Adrenal gland (tissue), 9 donors: ENCODE measurements at regions not wholly inside any gene's neighbourhood (a gene's known extent, or its start where the extent isn't known, plus 50 kb on each side); places are given as distances from the start of the nearest gene placed in this dataset.

ENCODE experiments used
- DNase-seq, 7 donors: peaks; one replicate each; pipeline ENCODE4 v3.0.0-alpha.2; 2019 to 2020
- H3K27ac ChIP-seq, 5 donors: fragments of 200-600 bp; sonication (generic) in 4 of 5; 1 replicate in 3 of 5; 2 replicates in 2 of 5; pipeline versions ENCODE4 v1.5.1 to v1.8.0; 2016 to 2020; ENCODE audit warnings: mild to moderate bottlenecking in 1 of 5
- H3K27me3 ChIP-seq: fragments of 200-600 bp; 2 replicates; pipeline ENCODE4 v1.8.0; 2021
- H3K36me3 ChIP-seq, 2 donors: fragments of 200-600 bp; replicated peaks in 1 of 2; 1 replicate in 1 of 2; 2 replicates in 1 of 2; pipeline versions ENCODE4 v1.5.1 to v1.8.0; 2018 to 2022
- H3K4me1 ChIP-seq, 2 donors: fragments of 200-600 bp; replicated peaks in 1 of 2; 1 replicate in 1 of 2; 2 replicates in 1 of 2; pipeline versions ENCODE4 v1.5.1 to v1.8.0; 2018 to 2021
- H3K4me3 ChIP-seq, 4 donors: fragments of 200-600 bp; sonication (generic) in 3 of 4; one replicate each; pipeline ENCODE4 v1.5.1; 2016 to 2018
- H3K9me3 ChIP-seq, 3 donors: fragments of 200-600 bp; sonication (generic) in 1 of 3; replicated peaks in 1 of 3; 1 replicate in 2 of 3; 2 replicates in 1 of 3; pipeline versions ENCODE4 v1.5.1 to v1.8.0; 2016 to 2021
- CTCF ChIP-seq, 6 experiments: fragments of 450-650 bp in 4 of 6; fragments of 200-600 bp in 2 of 6; sonication (generic) in 1 of 6; IDR thresholded peaks; 1 replicate in 5 of 6; 2 replicates in 1 of 6; pipeline versions ENCODE4 v1.5.1 to v1.8.0; 2016 to 2021; ENCODE audit warnings: antibody characterized with exemption in 6 of 6, mild to moderate bottlenecking in 2 of 6, moderate library complexity in 1 of 6
- POLR2A ChIP-seq, 2 donors: fragments of 450-650 bp; IDR thresholded peaks; one replicate each; pipeline ENCODE4 v1.6.1; 2017; ENCODE audit warnings: antibody characterized with exemption in 2 of 2, mild to moderate bottlenecking in 2 of 2, moderate library complexity in 1 of 2
- WGBS, 4 donors: extraction: QIAGEN DNeasy Blood & Tissue Kit in 2 of 4; methylation state at CpG; one replicate each; pipeline versions ENCODE4 v1.1.5 to v1.1.7; 2013 to 2017; 5-methylcytosine and 5-hydroxymethylcytosine counted together
- intact Hi-C, 2 donors: fragments of 100-400 bp; cut with DNase I; formaldehyde crosslinking; loops; one replicate each; pipeline versions ENCODE4 v1.14.1 to v1.15.0; 2022 to 2023
- donor health status: healthy with polysubstance abuse.
- donor health status: Bipolar disorder and iron deficiency.
- donor health status: DM: yes; HTN: yes; CAD: no.
- donor health status: DM: no; HTN: no; CAD: no.
- donor health status: DM: no; HTN: no; CAD: no.

GRCh38 chr3:152977366-152977765 is 142.4 kb downstream of the P2RY1 start:
- no peaks in the 10 kb centered on the region for H3K9me3 ChIP-seq
- TF ChIP-seq POLR2A (IDR thresholded peaks at IDR 0.05) (no peak), CTCF (IDR thresholded peaks at IDR 0.05) (no peak)
- H3K36me3 ChIP-seq, result no peaks in the 10 kb centered on the region
- intact Hi-C loops, result no loop called here
- no peak for DNase-seq
- no peak overlapping the region for H3K4me3 ChIP-seq
- 55 to 64% (median 59%) methylated on average over 3 of the region's 3 CpGs for WGBS, 4 donors
- H3K27me3 ChIP-seq, result peaks cover 4% of the 10 kb centered on the region
- H3K4me1 ChIP-seq, result no peaks in the 10 kb centered on the region
- H3K27ac ChIP-seq, result no peak overlapping the region

- no peak overlapping the region for H3K27ac ChIP-seq
- H3K4me3 ChIP-seq, result no peak overlapping the region
- WGBS, 4 donors, result 52 to 67% (median 62%) methylated on average over 1 of the region's 1 CpG
- H3K27me3 ChIP-seq, result peaks cover 4% of the 10 kb centered on the region
- intact Hi-C loops, result no loop called here
- no peaks in the 10 kb centered on the region for H3K9me3 ChIP-seq
- H3K36me3 ChIP-seq, result no peaks in the 10 kb centered on the region
- H3K4me1 ChIP-seq, result no peaks in the 10 kb centered on the region
- TF ChIP-seq CTCF (IDR thresholded peaks at IDR 0.05) (no peak), POLR2A (IDR thresholded peaks at IDR 0.05) (no peak)
- DNase-seq, result no peak
Observed at GRCh38 chr3:152978152-152978551, 143.2 kb downstream of the P2RY1 start.

GRCh38 chr3:152997526-152997925 is 162.6 kb downstream of the P2RY1 start:
- DNase-seq, result no peak
- Histone ChIP-seq H3K4me3 (no peak overlapping the region), H3K27me3 (no peaks in the 10 kb centered on the region), H3K27ac (no peak overlapping the region), H3K36me3 (no peaks in the 10 kb centered on the region), H3K9me3 (no peaks in the 10 kb centered on the region), H3K4me1 (no peaks in the 10 kb centered on the region)
- TF ChIP-seq POLR2A (IDR thresholded peaks at IDR 0.05) (no peak), CTCF (IDR thresholded peaks at IDR 0.05) (no peak)
- intact Hi-C loops, result no loop called here
- 71 to 83% (median 76%) methylated on average over 2 of the region's 2 CpGs for WGBS, 4 donors

- Histone ChIP-seq H3K4me1 (no peaks in the 10 kb centered on the region), H3K4me3 (no peak overlapping the region), H3K9me3 (no peaks in the 10 kb centered on the region), H3K27ac (no peak overlapping the region), H3K36me3 (no peaks in the 10 kb centered on the region), H3K27me3 (no peaks in the 10 kb centered on the region)
- intact Hi-C loops, result no loop called here
- 72 to 78% (median 76%) methylated on average over 4 of the region's 4 CpGs for WGBS, 4 donors
- no peak for DNase-seq
- TF ChIP-seq CTCF (IDR thresholded peaks at IDR 0.05) (no peak), POLR2A (IDR thresholded peaks at IDR 0.05) (no peak)
Observed at GRCh38 chr3:152998591-152998990, 163.4 kb upstream of the RAP2B start.
